ENCODE measurements at regions not wholly inside any gene's neighbourhood (a gene's known extent, or its start where the extent isn't known, plus 50 kb on each side); places are given as distances from the start of the nearest gene placed in this dataset.

DNA sequence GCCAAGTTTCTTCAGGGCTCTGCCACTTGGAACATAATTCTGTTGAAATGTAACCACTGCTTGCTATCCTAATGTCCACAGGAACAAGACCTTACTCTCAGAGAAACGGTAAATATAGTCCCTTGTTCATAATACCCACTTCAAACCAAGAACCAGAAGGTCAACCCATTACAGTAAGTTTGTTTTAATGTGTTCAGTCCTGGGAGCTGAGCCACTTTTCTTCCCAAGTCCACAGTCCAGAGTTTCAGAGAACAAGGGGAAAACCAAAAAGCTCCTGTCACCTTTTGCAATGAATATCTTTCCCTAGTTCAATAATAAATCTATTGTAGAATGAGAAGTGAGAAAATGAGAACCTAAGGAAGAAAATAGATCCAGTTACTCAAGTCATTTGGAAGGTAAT, 431.9 kb upstream of the MANEA start:
- FAIRE-seq (no peak), DNase-seq (ENCODE audit: extremely low read depth in 1 of 4, low spot score in 3 of 4) (no peak), ATAC-seq (no peak)
- H3K27me3 ChIP-seq (ENCODE audit: control insufficient read depth in 2 of 2, insufficient read depth in 2 of 2, low read length in 2 of 2) = no peaks in the 10 kb centered on the region
- no peak overlapping the region for H3K27ac ChIP-seq (ENCODE audit: extremely low read depth, low read depth, low read length)
- ChIA-PET CTCF (ENCODE audit: low intra/inter-chr PET ratio) (no interaction called here), POLR2A (no interaction called here)
- no peaks in the 10 kb centered on the region for H3K4me1 ChIP-seq (replicated peaks in 1 of 2; ENCODE audit: control insufficient read depth in 2 of 2, insufficient read depth in 2 of 2, low read length in 2 of 2)
- no peaks in the 10 kb centered on the region for H3K79me2 ChIP-seq (ENCODE audit: control insufficient read depth, insufficient read depth, low read length)
- H3K9ac ChIP-seq (ENCODE audit: insufficient read depth in 1 of 2, low read depth in 2 of 2, low read length in 2 of 2) = no peak overlapping the region
- no peak overlapping the region for H3K4me2 ChIP-seq (ENCODE audit: insufficient read depth, low read length)
- no TSS peak for BruUV-seq (replicated peaks)
- no peaks in the 10 kb centered on the region for H3K9me1 ChIP-seq (ENCODE audit: control insufficient read depth, insufficient read depth, low read length)
- in situ Hi-C loops (cut with MboI) (no loop called here), intact Hi-C loops (cut with micrococcal nuclease) (no loop called here)
- 0% methylated on average over 1 of the region's 1 CpG for WGBS (ENCODE audit: insufficient coverage, low coverage, missing lambda C conversion rate)
- no peaks in the 10 kb centered on the region for H4K20me1 ChIP-seq (replicated peaks; ENCODE audit: control insufficient read depth, insufficient read depth, low read length)
- TF ChIP-seq MLLT1 (IDR thresholded peaks at IDR 0.05) (no peak), ZFPM2 (CRISPR knock-in tag; IDR thresholded peaks at IDR 0.05) (no peak), ZFX (CRISPR knock-in tag; IDR thresholded peaks at IDR 0.05) (no peak), NONO (IDR thresholded peaks at IDR 0.05; ENCODE audit: low read depth in 2 of 2, low read length in 1 of 2) (no peak), ESRRB (CRISPR knock-in tag; IDR thresholded peaks at IDR 0.05; ENCODE audit: borderline replicate concordance) (no peak), ZNF41 (CRISPR knock-in tag; conservative IDR thresholded peaks at IDR 0.05) (no peak), ZNF780A (CRISPR knock-in tag; IDR thresholded peaks at IDR 0.05) (no peak)
- TF ChIP-seq, protein P1, sequence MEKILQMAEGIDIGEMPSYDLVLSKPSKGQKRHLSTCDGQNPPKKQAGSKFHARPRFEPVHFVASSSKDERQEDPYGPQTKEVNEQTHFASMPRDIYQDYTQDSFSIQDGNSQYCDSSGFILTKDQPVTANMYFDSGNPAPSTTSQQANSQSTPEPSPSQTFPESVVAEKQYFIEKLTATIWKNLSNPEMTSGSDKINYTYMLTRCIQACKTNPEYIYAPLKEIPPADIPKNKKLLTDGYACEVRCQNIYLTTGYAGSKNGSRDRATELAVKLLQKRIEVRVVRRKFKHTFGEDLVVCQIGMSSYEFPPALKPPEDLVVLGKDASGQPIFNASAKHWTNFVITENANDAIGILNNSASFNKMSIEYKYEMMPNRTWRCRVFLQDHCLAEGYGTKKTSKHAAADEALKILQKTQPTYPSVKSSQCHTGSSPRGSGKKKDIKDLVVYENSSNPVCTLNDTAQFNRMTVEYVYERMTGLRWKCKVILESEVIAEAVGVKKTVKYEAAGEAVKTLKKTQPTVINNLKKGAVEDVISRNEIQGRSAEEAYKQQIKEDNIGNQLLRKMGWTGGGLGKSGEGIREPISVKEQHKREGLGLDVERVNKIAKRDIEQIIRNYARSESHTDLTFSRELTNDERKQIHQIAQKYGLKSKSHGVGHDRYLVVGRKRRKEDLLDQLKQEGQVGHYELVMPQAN (IDR thresholded peaks at IDR 0.05; ENCODE audit: borderline replicate concordance) = no peak
- H3K36me3 ChIP-seq (ENCODE audit: control insufficient read depth, insufficient read depth, low read length) = no peaks in the 10 kb centered on the region
- no peak overlapping the region for H2AFZ ChIP-seq (ENCODE audit: low read depth, low read length)
- H3K4me3 ChIP-seq = no peak overlapping the region
- H3K9me3 ChIP-seq (replicated peaks; ENCODE audit: control insufficient read depth, insufficient read depth, low read depth, low read length) = no peaks in the 10 kb centered on the region
